ENCODE measurements at regions not wholly inside any gene's neighbourhood (a gene's known extent, or its start where the extent isn't known, plus 50 kb on each side); places are given as distances from the start of the nearest gene placed in this dataset.

- H3K14ac ChIP-seq (ENCODE audit: insufficient read depth, low read length): no peak overlapping the region
- H2AFZ ChIP-seq (ENCODE audit: low read length): no peak overlapping the region
- H3K79me2 ChIP-seq (ENCODE audit: insufficient read depth, low read length): no peaks in the 10 kb centered on the region
- no peaks in the 10 kb centered on the region for H3K79me1 ChIP-seq (ENCODE audit: insufficient read depth, low read depth, low read length, poor library complexity, severe bottlenecking)
- Mint-ChIP-seq H3K4me3 (no peak overlapping the region), H3K27ac (no peak overlapping the region), H3K4me1 (no peaks in the 10 kb centered on the region), H3K36me3 (ENCODE audit: insufficient read depth in 1 of 3, low read depth in 3 of 3) (no peaks in the 10 kb centered on the region), H3K27me3 (ENCODE audit: low read depth) (no peaks in the 10 kb centered on the region; the same call in 1 of the 2 replicates), H3K9me3 (no peaks in the 10 kb centered on the region; a peak in 2 of 5 replicates)
- H3K27me3 ChIP-seq (ENCODE audit: insufficient read depth, low read length): no peaks in the 10 kb centered on the region
- no peak overlapping the region for H3K9ac ChIP-seq (ENCODE audit: extremely low read depth, insufficient read length, low read length)
- H3K4ac ChIP-seq (ENCODE audit: low read depth, low read length): no peak overlapping the region
- no peaks in the 10 kb centered on the region for H3K9me3 ChIP-seq (ENCODE audit: control insufficient read depth, low read depth, low read length)
- no peak overlapping the region for H3T11ph ChIP-seq (ENCODE audit: low read length)
- no peak overlapping the region for H3K4me2 ChIP-seq (ENCODE audit: insufficient read depth, insufficient read length, low read length)
- H3K18ac ChIP-seq (ENCODE audit: insufficient read length, low read depth, low read length): no peak overlapping the region
- no peaks in the 10 kb centered on the region for H3K23me2 ChIP-seq (ENCODE audit: insufficient read length, low read depth, low read length, poor library complexity, severe bottlenecking)
- no peak overlapping the region for H2BK15ac ChIP-seq (ENCODE audit: low read depth, low read length)
- H2BK12ac ChIP-seq (ENCODE audit: insufficient read length, low read depth, low read length): no peak overlapping the region
- no peak overlapping the region for H2BK120ac ChIP-seq (ENCODE audit: low read depth, low read length, poor library complexity, severe bottlenecking)
- no peak overlapping the region for H3K56ac ChIP-seq (ENCODE audit: insufficient read length, low read depth, low read length)
- DNase-seq: no peak
- TF ChIP-seq, protein P1, sequence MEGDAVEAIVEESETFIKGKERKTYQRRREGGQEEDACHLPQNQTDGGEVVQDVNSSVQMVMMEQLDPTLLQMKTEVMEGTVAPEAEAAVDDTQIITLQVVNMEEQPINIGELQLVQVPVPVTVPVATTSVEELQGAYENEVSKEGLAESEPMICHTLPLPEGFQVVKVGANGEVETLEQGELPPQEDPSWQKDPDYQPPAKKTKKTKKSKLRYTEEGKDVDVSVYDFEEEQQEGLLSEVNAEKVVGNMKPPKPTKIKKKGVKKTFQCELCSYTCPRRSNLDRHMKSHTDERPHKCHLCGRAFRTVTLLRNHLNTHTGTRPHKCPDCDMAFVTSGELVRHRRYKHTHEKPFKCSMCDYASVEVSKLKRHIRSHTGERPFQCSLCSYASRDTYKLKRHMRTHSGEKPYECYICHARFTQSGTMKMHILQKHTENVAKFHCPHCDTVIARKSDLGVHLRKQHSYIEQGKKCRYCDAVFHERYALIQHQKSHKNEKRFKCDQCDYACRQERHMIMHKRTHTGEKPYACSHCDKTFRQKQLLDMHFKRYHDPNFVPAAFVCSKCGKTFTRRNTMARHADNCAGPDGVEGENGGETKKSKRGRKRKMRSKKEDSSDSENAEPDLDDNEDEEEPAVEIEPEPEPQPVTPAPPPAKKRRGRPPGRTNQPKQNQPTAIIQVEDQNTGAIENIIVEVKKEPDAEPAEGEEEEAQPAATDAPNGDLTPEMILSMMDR (conservative IDR thresholded peaks at IDR 0.05): no peak
- no peak overlapping the region for H3K27ac ChIP-seq (ENCODE audit: insufficient read length, low read depth, low read length)
- no CpG with 5 or more reads among the region's 5 CpGs for WGBS (ENCODE audit: extremely low coverage, insufficient read length, low lambda C conversion rate)
- H3K23ac ChIP-seq (ENCODE audit: insufficient read length, low read depth, low read length): no peak overlapping the region
- H2BK5ac ChIP-seq (ENCODE audit: insufficient read length, low read length): no peak overlapping the region
- no peak overlapping the region for H4K8ac ChIP-seq (replicated peaks; ENCODE audit: insufficient read length, low read depth, low read length)
- H2AK5ac ChIP-seq (ENCODE audit: insufficient read length, low read length): no peak overlapping the region
- no peaks in the 10 kb centered on the region for H4K20me1 ChIP-seq (ENCODE audit: control insufficient read depth, insufficient read depth, insufficient read length)
- no peak overlapping the region for H4K5ac ChIP-seq (ENCODE audit: insufficient read length, low read depth, low read length)
- H3K4me1 ChIP-seq (ENCODE audit: insufficient read depth, low read length): no peaks in the 10 kb centered on the region
- H4K91ac ChIP-seq (ENCODE audit: insufficient read length, low read depth, low read length): no peak overlapping the region
- no peak overlapping the region for H2BK20ac ChIP-seq (ENCODE audit: low read depth, low read length, poor library complexity, severe bottlenecking)
These were observed 281.7 kb downstream of the OSTF1 start for GRCh38 chr9:75369989-75370388.

Measured in H9 (cell line).